IMR-90 (cell line): ENCODE measurements at regions not wholly inside any gene's neighbourhood (a gene's known extent, or its start where the extent isn't known, plus 50 kb on each side); places are given as distances from the start of the nearest gene placed in this dataset.

Experiments
- ATAC-seq: fragments of 200-7000 bp; cut with Tn5 transposase; 2 replicates; pipeline ENCODE4 v1.9.1; 2020; ENCODE audit warnings: low read depth, mild to moderate bottlenecking, moderate library complexity
- BruUV-seq: library from RNA; stranded (reverse); fragments of 400-500 nt; replicated peaks from 2 replicates; lab custom pipeline; 2021; lab: Mats Ljungman, UMichigan
- CTCF ChIA-PET: fragments of 300-600 bp; formaldehyde crosslinking; extraction: SDS; loops from one replicate; lab custom pipeline; 2021; ENCODE audit warnings: antibody characterized with exemption; lab: Yijun Ruan, JAX
- POLR2A ChIA-PET: fragments of 300-600 bp; sonication (Branson Sonifier 250); formaldehyde crosslinking; loops from one replicate; lab custom pipeline; 2022; ENCODE audit warnings: antibody characterized with exemption; ENCODE audit not compliant: unreplicated experiment; lab: Charles Lee
- DNase-seq: peaks from one replicate; pipeline ENCODE4 v3.0.0; 2013
- H2AFZ ChIP-seq: replicated peaks from 2 replicates; pipeline ENCODE3; 2013; ENCODE audit warnings: low read length, mild to moderate bottlenecking; ENCODE audit not compliant: poor library complexity
- H2AK5ac ChIP-seq: 2 replicates; pipeline ENCODE4 v1.6.1; 2013; ENCODE audit warnings: low read depth, low read length, inconsistent platforms
- H2AK9ac ChIP-seq: replicated peaks from 2 replicates; pipeline ENCODE3; 2013; ENCODE audit warnings: mild to moderate bottlenecking, low read depth, low read length, moderate library complexity; ENCODE audit not compliant: poor library complexity
- H2BK120ac ChIP-seq: 2 replicates; pipeline ENCODE4 v1.6.1; 2013; ENCODE audit warnings: low read depth, low read length, inconsistent platforms
- H2BK15ac ChIP-seq: 3 replicates; pipeline ENCODE4 v1.6.1; 2013; ENCODE audit warnings: low read depth, low read length, inconsistent platforms
- H2BK20ac ChIP-seq: 2 replicates; pipeline ENCODE4 v1.6.1; 2013; ENCODE audit warnings: low read depth, mild to moderate bottlenecking, inconsistent platforms, low read length, moderate library complexity
- H2BK5ac ChIP-seq: 2 replicates; pipeline ENCODE4 v1.6.1; 2013; ENCODE audit warnings: mild to moderate bottlenecking, low read depth, low read length, inconsistent platforms; ENCODE audit not compliant: poor library complexity, severe bottlenecking
- H3K14ac ChIP-seq: replicated peaks from 2 replicates; pipeline ENCODE4 v1.6.1; 2013; ENCODE audit warnings: low read depth, low read length, inconsistent platforms
- H3K18ac ChIP-seq: 2 replicates; pipeline ENCODE4 v1.6.1; 2013; ENCODE audit warnings: low read depth, low read length, control low read depth
- H3K23ac ChIP-seq: 2 replicates; pipeline ENCODE4 v1.6.1; 2013; ENCODE audit warnings: low read depth, low read length, inconsistent platforms
- H3K27ac ChIP-seq: 2 replicates; pipeline ENCODE4 v1.5.1; 2013; ENCODE audit warnings: mild to moderate bottlenecking, control low read depth, low read length; ENCODE audit not compliant: insufficient read depth
- H3K27me3 ChIP-seq: 2 replicates; pipeline ENCODE4 v1.6.1; 2013; ENCODE audit warnings: low read length; ENCODE audit not compliant: control insufficient read depth, insufficient read depth
- H3K36me3 ChIP-seq: 2 replicates; pipeline ENCODE4 v1.6.1; 2013; ENCODE audit warnings: low read length, mixed read lengths; ENCODE audit not compliant: control insufficient read depth, insufficient read depth
- H3K4ac ChIP-seq: 2 replicates; pipeline ENCODE4 v1.6.1; 2013; ENCODE audit warnings: low read depth, low read length, inconsistent platforms
- H3K4me1 ChIP-seq: 2 replicates; pipeline ENCODE4 v1.6.1; 2013; ENCODE audit warnings: low read length, mixed read lengths; ENCODE audit not compliant: control insufficient read depth, insufficient read depth
- H3K4me2 ChIP-seq: 2 replicates; pipeline ENCODE4 v1.6.1; 2013; ENCODE audit warnings: low read depth, mild to moderate bottlenecking, control low read depth, low read length, moderate library complexity
- H3K4me3 ChIP-seq: 2 replicates; pipeline ENCODE4 v1.5.1; 2013; ENCODE audit warnings: low read depth, mild to moderate bottlenecking, control low read depth, low read length, moderate library complexity; ENCODE audit not compliant: insufficient read depth
- H3K56ac ChIP-seq: 2 replicates; pipeline ENCODE4 v1.6.1; 2013; ENCODE audit warnings: low read length, inconsistent platforms; ENCODE audit not compliant: insufficient read depth; ENCODE audit errors: extremely low read depth
- H3K79me1 ChIP-seq, 2 experiments: 2 replicates each; pipeline ENCODE4 v1.6.1; 2013; ENCODE audit warnings: low read length in 2 of 2, inconsistent platforms in 1 of 2, low read depth in 1 of 2
- H3K9ac ChIP-seq: 2 replicates; pipeline ENCODE4 v1.6.1; 2013; ENCODE audit warnings: low read depth, low read length, control low read depth
- H3K9me1 ChIP-seq: 2 replicates; pipeline ENCODE4 v1.6.1; 2013; ENCODE audit warnings: low read length, inconsistent platforms; ENCODE audit not compliant: insufficient read depth
- H3K9me3 ChIP-seq: 2 replicates; pipeline ENCODE4 v1.6.1; 2013; ENCODE audit warnings: low read length; ENCODE audit not compliant: control insufficient read depth, insufficient read depth
- H4K20me1 ChIP-seq: 2 replicates; pipeline ENCODE4 v1.6.1; 2013; ENCODE audit warnings: low read length, inconsistent platforms; ENCODE audit not compliant: insufficient read depth
- H4K5ac ChIP-seq: 2 replicates; pipeline ENCODE4 v1.6.1; 2013; ENCODE audit warnings: mild to moderate bottlenecking, low read depth, low read length, control low read depth
- H4K8ac ChIP-seq, 2 experiments: 2 replicates each; pipeline ENCODE4 v1.6.1; 2013; ENCODE audit warnings: low read depth in 2 of 2, low read length in 2 of 2, control low read depth in 1 of 2, inconsistent platforms in 1 of 2
- H4K91ac ChIP-seq: 2 replicates; pipeline ENCODE4 v1.6.1; 2013; ENCODE audit warnings: low read depth, low read length, inconsistent platforms; ENCODE audit not compliant: insufficient read depth
- BHLHE40 ChIP-seq: fragments of 150-350 bp; IDR thresholded peaks from 2 replicates; pipeline ENCODE4 v1.6.1; 2016; ENCODE audit warnings: mild to moderate bottlenecking, low read depth, low read length
- CEBPB ChIP-seq: IDR thresholded peaks from 2 replicates; pipeline ENCODE4 v1.6.1; 2012; ENCODE audit warnings: low read depth, low read length, improper control_type of control experiment
- CHD1 ChIP-seq: IDR thresholded peaks from 2 replicates; pipeline ENCODE4 v1.6.1; 2012; ENCODE audit warnings: low read depth, low read length, improper control_type of control experiment
- FOS ChIP-seq: fragments of 150-350 bp; IDR thresholded peaks from 2 replicates; pipeline ENCODE4 v1.6.1; 2016; ENCODE audit warnings: low read depth, low read length
- MAFK ChIP-seq: IDR thresholded peaks from 2 replicates; pipeline ENCODE4 v1.6.1; 2012; ENCODE audit warnings: low read depth, low read length, improper control_type of control experiment
- MAZ ChIP-seq: IDR thresholded peaks from 2 replicates; pipeline ENCODE4 v1.6.1; 2012; ENCODE audit warnings: low read depth, mild to moderate bottlenecking, low read length, improper control_type of control experiment, moderate library complexity, borderline replicate concordance
- MXI1 ChIP-seq: IDR thresholded peaks from 2 replicates; pipeline ENCODE4 v1.6.1; 2012; ENCODE audit warnings: low read depth, mild to moderate bottlenecking, low read length, moderate library complexity, borderline replicate concordance
- NFE2L2 ChIP-seq: fragments of 150-350 bp; IDR thresholded peaks from 2 replicates; pipeline ENCODE4 v1.6.1; 2016; ENCODE audit warnings: low read depth, mild to moderate bottlenecking, low read length
- RAD21 ChIP-seq: IDR thresholded peaks from 2 replicates; pipeline ENCODE4 v1.6.1; 2012; ENCODE audit warnings: low read length, improper control_type of control experiment
- RCOR1 ChIP-seq: IDR thresholded peaks from 2 replicates; pipeline ENCODE4 v1.6.1; 2012; ENCODE audit warnings: mild to moderate bottlenecking, low read length, improper control_type of control experiment; ENCODE audit not compliant: insufficient replicate concordance
- RFX5 ChIP-seq: IDR thresholded peaks from 2 replicates; pipeline ENCODE4 v1.8.0; 2012; ENCODE audit warnings: low read depth, mild to moderate bottlenecking, low read length, moderate library complexity
- SMC3 ChIP-seq: fragments of 150-350 bp; IDR thresholded peaks from 2 replicates; pipeline ENCODE4 v1.6.1; 2016; ENCODE audit warnings: low read depth, mild to moderate bottlenecking, antibody characterized with exemption, low read length, moderate library complexity
- WGBS, 2 experiments: methylation state at CpG; one replicate each; pipeline versions ENCODE4 v1.1.5 to v1.1.7; 2013; ENCODE audit warnings: missing lambda C conversion rate in 2 of 2; ENCODE audit not compliant: insufficient read length in 1 of 2; ENCODE audit errors: extremely low coverage in 2 of 2; 5-methylcytosine and 5-hydroxymethylcytosine counted together
- dilution Hi-C: fragments of 300-500 bp; cut with HindIII; formaldehyde crosslinking; loops from one replicate; pipeline ENCODE4 v1.14.3; 2018; ENCODE audit warnings: low sequenced_read_pairs; ENCODE audit not compliant: unreplicated experiment
- in situ Hi-C: fragments of 300-500 bp; cut with MboI; formaldehyde crosslinking; loops from 3 replicates; pipeline ENCODE4 v1.14.3; 2019; ENCODE audit warnings: low sequenced_read_pairs, inconsistent platforms, mixed read lengths
- intact Hi-C: fragments of 100-400 bp; cut with micrococcal nuclease; formaldehyde crosslinking; loops from 2 replicates; pipeline ENCODE4 v1.10.0; 2022
- TF ChIP-seq, protein P1 (sequence below): conservative IDR thresholded peaks from 2 replicates; pipeline ENCODE4 v1.5.1; 2012; ENCODE audit warnings: mild to moderate bottlenecking, low read depth, low read length, improper control_type of control experiment
- TF ChIP-seq, protein P2 (sequence below): fragments of 150-350 bp; IDR thresholded peaks from 2 replicates; pipeline ENCODE4 v1.6.1; 2016; ENCODE audit warnings: low read depth, mild to moderate bottlenecking, low read length, moderate library complexity, borderline replicate concordance
- TF ChIP-seq, protein P3 (sequence below): fragments of 150-350 bp; IDR thresholded peaks from 2 replicates; pipeline ENCODE4 v1.6.1; 2017; ENCODE audit warnings: mild to moderate bottlenecking, antibody characterized with exemption, low read length, low read depth

DNA sequence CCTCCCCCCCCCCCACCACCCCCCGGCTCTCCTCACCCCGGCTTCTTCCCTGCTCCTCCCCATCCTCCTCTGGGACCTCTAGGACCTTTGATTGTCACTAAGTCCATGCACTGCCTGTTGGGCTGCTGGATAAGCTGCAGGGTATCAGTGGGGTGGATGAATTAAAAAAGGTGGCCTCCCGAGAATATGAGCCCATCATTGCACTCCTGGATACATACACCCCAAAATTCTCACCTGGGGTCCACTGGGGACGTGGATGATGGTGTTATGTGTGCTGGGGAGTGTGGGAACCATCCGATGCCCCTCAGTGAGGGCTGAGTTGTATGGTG lies 88.8 kb downstream of the IRF8 start:
- DNase-seq, result no peak
- TF ChIP-seq CEBPB (no peak), MAFK (no peak), MAZ (no peak), FOS (no peak), RAD21 (no peak), RFX5 (no peak), BHLHE40 (no peak), NFE2L2 (no peak), SMC3 (no peak), CHD1 (no peak), MXI1 (no peak), RCOR1 (no peak)
- TF ChIP-seq, protein P1, sequence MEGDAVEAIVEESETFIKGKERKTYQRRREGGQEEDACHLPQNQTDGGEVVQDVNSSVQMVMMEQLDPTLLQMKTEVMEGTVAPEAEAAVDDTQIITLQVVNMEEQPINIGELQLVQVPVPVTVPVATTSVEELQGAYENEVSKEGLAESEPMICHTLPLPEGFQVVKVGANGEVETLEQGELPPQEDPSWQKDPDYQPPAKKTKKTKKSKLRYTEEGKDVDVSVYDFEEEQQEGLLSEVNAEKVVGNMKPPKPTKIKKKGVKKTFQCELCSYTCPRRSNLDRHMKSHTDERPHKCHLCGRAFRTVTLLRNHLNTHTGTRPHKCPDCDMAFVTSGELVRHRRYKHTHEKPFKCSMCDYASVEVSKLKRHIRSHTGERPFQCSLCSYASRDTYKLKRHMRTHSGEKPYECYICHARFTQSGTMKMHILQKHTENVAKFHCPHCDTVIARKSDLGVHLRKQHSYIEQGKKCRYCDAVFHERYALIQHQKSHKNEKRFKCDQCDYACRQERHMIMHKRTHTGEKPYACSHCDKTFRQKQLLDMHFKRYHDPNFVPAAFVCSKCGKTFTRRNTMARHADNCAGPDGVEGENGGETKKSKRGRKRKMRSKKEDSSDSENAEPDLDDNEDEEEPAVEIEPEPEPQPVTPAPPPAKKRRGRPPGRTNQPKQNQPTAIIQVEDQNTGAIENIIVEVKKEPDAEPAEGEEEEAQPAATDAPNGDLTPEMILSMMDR, result no peak
- TF ChIP-seq, protein P2, sequence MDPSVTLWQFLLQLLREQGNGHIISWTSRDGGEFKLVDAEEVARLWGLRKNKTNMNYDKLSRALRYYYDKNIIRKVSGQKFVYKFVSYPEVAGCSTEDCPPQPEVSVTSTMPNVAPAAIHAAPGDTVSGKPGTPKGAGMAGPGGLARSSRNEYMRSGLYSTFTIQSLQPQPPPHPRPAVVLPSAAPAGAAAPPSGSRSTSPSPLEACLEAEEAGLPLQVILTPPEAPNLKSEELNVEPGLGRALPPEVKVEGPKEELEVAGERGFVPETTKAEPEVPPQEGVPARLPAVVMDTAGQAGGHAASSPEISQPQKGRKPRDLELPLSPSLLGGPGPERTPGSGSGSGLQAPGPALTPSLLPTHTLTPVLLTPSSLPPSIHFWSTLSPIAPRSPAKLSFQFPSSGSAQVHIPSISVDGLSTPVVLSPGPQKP, result no peak
- TF ChIP-seq, protein P3, sequence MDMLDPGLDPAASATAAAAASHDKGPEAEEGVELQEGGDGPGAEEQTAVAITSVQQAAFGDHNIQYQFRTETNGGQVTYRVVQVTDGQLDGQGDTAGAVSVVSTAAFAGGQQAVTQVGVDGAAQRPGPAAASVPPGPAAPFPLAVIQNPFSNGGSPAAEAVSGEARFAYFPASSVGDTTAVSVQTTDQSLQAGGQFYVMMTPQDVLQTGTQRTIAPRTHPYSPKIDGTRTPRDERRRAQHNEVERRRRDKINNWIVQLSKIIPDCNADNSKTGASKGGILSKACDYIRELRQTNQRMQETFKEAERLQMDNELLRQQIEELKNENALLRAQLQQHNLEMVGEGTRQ, result no peak
- H3K4me1 ChIP-seq, result no peaks in the 10 kb centered on the region
- no peak overlapping the region for H4K91ac ChIP-seq
- H2AK5ac ChIP-seq, result no peak overlapping the region
- dilution Hi-C loops, result no loop called here
- no peak overlapping the region for H2BK15ac ChIP-seq
- H3K4ac ChIP-seq, result no peak overlapping the region
- H2AFZ ChIP-seq, result no peak overlapping the region
- no peak overlapping the region for H3K56ac ChIP-seq
- no peak overlapping the region for H2BK120ac ChIP-seq
- H3K18ac ChIP-seq, result no peak overlapping the region
- no peak for ATAC-seq
- H3K36me3 ChIP-seq, result no peaks in the 10 kb centered on the region
- H3K14ac ChIP-seq, result no peak overlapping the region
- H3K27ac ChIP-seq, result no peak overlapping the region
- H3K4me2 ChIP-seq, result no peak overlapping the region
- POLR2A ChIA-PET, result no interaction called here
- intact Hi-C loops, result loop anchor here (1.0 kb wide), 1 partner anchor 166 kb away; no protein-coding TSS in a partner anchor
- H3K9ac ChIP-seq, result no peak overlapping the region
- H3K27me3 ChIP-seq, result peaks cover 86% of the 10 kb centered on the region
- H2AK9ac ChIP-seq, result no peak overlapping the region
- no peak overlapping the region for H4K8ac ChIP-seq
- no peak overlapping the region for H3K23ac ChIP-seq
- H3K9me3 ChIP-seq, result peaks cover 3% of the 10 kb centered on the region; the same call in 1 of the 2 replicates
- in situ Hi-C loops, result loop anchor here (10.0 kb wide), 1 partner anchor 163 kb away; no protein-coding TSS in a partner anchor
- H4K5ac ChIP-seq, result no peak overlapping the region
- CTCF ChIA-PET, result interaction anchor here (1.6 kb wide), 1 partner anchor 167 kb away, joined by 16 read pairs; no protein-coding TSS in a partner anchor
- no peak overlapping the region for H2BK5ac ChIP-seq
- no TSS peak for BruUV-seq
- no peaks in the 10 kb centered on the region; the same call in 1 of the 2 replicates for H3K9me1 ChIP-seq
- H3K79me1 ChIP-seq, result no peaks in the 10 kb centered on the region
- no peak overlapping the region for H2BK20ac ChIP-seq
- peaks cover 4% of the 10 kb centered on the region; the same call in 1 of the 2 replicates for H4K20me1 ChIP-seq
- WGBS, 2 experiments, result no CpG with 5 or more reads among the region's 5 CpGs
- H3K4me3 ChIP-seq, result no peak overlapping the region
